ENCODE measurements at regions not wholly inside any gene's neighbourhood (a gene's known extent, or its start where the extent isn't known, plus 50 kb on each side); places are given as distances from the start of the nearest gene placed in this dataset.

GRCh38 chr1:45258059-45258650 lies 51.8 kb upstream of the ZSWIM5 start:
- Histone ChIP-seq H3K4me1 (no peaks in the 10 kb centered on the region), H3K36me3 (no peaks in the 10 kb centered on the region), H3K4me3 (no peak overlapping the region), H3K27me3 (no peaks in the 10 kb centered on the region), H3K27ac (no peak overlapping the region), H3K9me3 (peaks cover 0 to 7% (median 5%) of the 10 kb centered on the region in 3 donors)
- no peak for TF ChIP-seq POLR2A (IDR thresholded peaks at IDR 0.05)
- no peak for TF ChIP-seq CTCF (IDR thresholded peaks at IDR 0.05 in 4 of 5, conservative IDR thresholded peaks at IDR 0.05 in 1 of 5)
- DNase-seq (no peak), ATAC-seq (no peak)
- intact Hi-C loops (cut with DNase I; ENCODE audit: low total_unique reads) = no loop called here
- in situ Hi-C loops (cut with MboI; ENCODE audit: low sequenced_read_pairs in 4 of 4) = no loop called here

GRCh38 chr1:45259053-45259452 lies 52.6 kb upstream of the ZSWIM5 start:
- Histone ChIP-seq H3K4me3 (no peak overlapping the region), H3K27me3 (no peaks in the 10 kb centered on the region)
- in situ Hi-C loops (cut with MboI; ENCODE audit: low sequenced_read_pairs in 4 of 4) = no loop called here

GRCh38 chr1:45260244-45260643 lies 53.8 kb upstream of the ZSWIM5 start:
- H3K4me1 ChIP-seq = no peaks in the 10 kb centered on the region
- intact Hi-C loops (cut with DNase I; ENCODE audit: low total_unique reads) (no loop called here), in situ Hi-C loops (cut with MboI; ENCODE audit: low sequenced_read_pairs in 4 of 4) (no loop called here)
- no peak for TF ChIP-seq POLR2A (IDR thresholded peaks at IDR 0.05)
- no peak for TF ChIP-seq CTCF (IDR thresholded peaks at IDR 0.05 in 4 of 5, conservative IDR thresholded peaks at IDR 0.05 in 1 of 5)
- no peaks in the 10 kb centered on the region for H3K36me3 ChIP-seq
- H3K4me3 ChIP-seq = no peak overlapping the region
- H3K27ac ChIP-seq = no peak overlapping the region
- ATAC-seq (no peak), DNase-seq (no peak)
- H3K27me3 ChIP-seq = no peaks in the 10 kb centered on the region
- H3K9me3 ChIP-seq = peaks cover 0 to 7% (median 5%) of the 10 kb centered on the region in 3 donors

More at GRCh38 chr1:45259053-45259452, 52.6 kb upstream of the ZSWIM5 start:
- ATAC-seq = no peak
- no peaks in the 10 kb centered on the region for H3K36me3 ChIP-seq
- no peak for DNase-seq
- no peaks in the 10 kb centered on the region for H3K4me1 ChIP-seq
- intact Hi-C loops (cut with DNase I; ENCODE audit: low total_unique reads) = no loop called here
- peaks cover 0 to 7% (median 5%) of the 10 kb centered on the region in 3 donors for H3K9me3 ChIP-seq
- TF ChIP-seq POLR2A (IDR thresholded peaks at IDR 0.05) (no peak), CTCF (IDR thresholded peaks at IDR 0.05 in 4 of 5, conservative IDR thresholded peaks at IDR 0.05 in 1 of 5) (no peak)
- H3K27ac ChIP-seq = no peak overlapping the region

- ATAC-seq = no peak
- no peaks in the 10 kb centered on the region for H3K27me3 ChIP-seq
- H3K36me3 ChIP-seq = no peaks in the 10 kb centered on the region
- peaks cover 10 to 13% of the 10 kb centered on the region in 2 donors for H3K4me1 ChIP-seq
- no peak overlapping the region for H3K4me3 ChIP-seq
- H3K9me3 ChIP-seq = peaks cover 0 to 6% (median under 1%) of the 10 kb centered on the region in 3 donors
- DNase-seq = no peak
- H3K27ac ChIP-seq = no peak overlapping the region
- TF ChIP-seq POLR2A (IDR thresholded peaks at IDR 0.05) = no peak
- TF ChIP-seq CTCF (IDR thresholded peaks at IDR 0.05 in 4 of 5, conservative IDR thresholded peaks at IDR 0.05 in 1 of 5) = no peak
- intact Hi-C loops (cut with DNase I; ENCODE audit: low total_unique reads) = no loop called here
- in situ Hi-C loops (cut with MboI; ENCODE audit: low sequenced_read_pairs in 4 of 4) = no loop called here
These were observed 56.7 kb upstream of the ZSWIM5 start for GRCh38 chr1:45263132-45263531.

GRCh38 chr1:45265244-45265643 lies 58.8 kb upstream of the ZSWIM5 start:
- H3K27me3 ChIP-seq = no peaks in the 10 kb centered on the region
- in situ Hi-C loops (cut with MboI; ENCODE audit: low sequenced_read_pairs in 4 of 4) (no loop called here), intact Hi-C loops (cut with DNase I; ENCODE audit: low total_unique reads) (no loop called here)
- H3K36me3 ChIP-seq = no peaks in the 10 kb centered on the region
- DNase-seq (no peak), ATAC-seq (no peak)
- no peaks in the 10 kb centered on the region for H3K9me3 ChIP-seq
- TF ChIP-seq CTCF (IDR thresholded peaks at IDR 0.05 in 4 of 5, conservative IDR thresholded peaks at IDR 0.05 in 1 of 5) = no peak
- TF ChIP-seq POLR2A (IDR thresholded peaks at IDR 0.05) = no peak
- no peak overlapping the region for H3K27ac ChIP-seq
- H3K4me1 ChIP-seq = peaks cover 10 to 13% of the 10 kb centered on the region in 2 donors
- no peak overlapping the region for H3K4me3 ChIP-seq
